Testis (tissue), 2 donors: ENCODE measurements at regions not wholly inside any gene's neighbourhood (a gene's known extent, or its start where the extent isn't known, plus 50 kb on each side); places are given as distances from the start of the nearest gene placed in this dataset.

Experiments used
- DNase-seq: peaks from one replicate; pipeline ENCODE4 v3.0.0-alpha.2; 2019
- H3K27ac ChIP-seq, 2 donors: fragments of 200-600 bp; sonication (generic); one replicate each; pipeline ENCODE4 v1.5.1; 2019
- H3K27me3 ChIP-seq: fragments of 200-600 bp; sonication (generic); one replicate; pipeline ENCODE4 v1.5.1; 2019
- H3K36me3 ChIP-seq: fragments of 200-600 bp; sonication (generic); one replicate; pipeline ENCODE4 v1.5.1; 2017; ENCODE audit warnings: low read depth; ENCODE audit errors: missing control alignments
- H3K4me1 ChIP-seq: fragments of 200-600 bp; sonication (generic); one replicate; pipeline ENCODE4 v1.5.1; 2019
- H3K4me3 ChIP-seq, 2 donors: fragments of 200-600 bp; sonication (generic); one replicate each; pipeline ENCODE4 v1.5.1; 2017 to 2019
- H3K9me3 ChIP-seq: fragments of 200-600 bp; sonication (generic); one replicate; pipeline ENCODE4 v1.5.1; 2017
- POLR2A ChIP-seq: fragments of 450-650 bp; IDR thresholded peaks from one replicate; pipeline ENCODE4 v1.6.1; 2017; ENCODE audit warnings: antibody characterized with exemption, mild to moderate bottlenecking, moderate library complexity
- WGBS, 2 donors: methylation state at CpG; one replicate each; pipeline ENCODE4 v1.1.5; 2018; 5-methylcytosine and 5-hydroxymethylcytosine counted together
- intact Hi-C: fragments of 100-400 bp; cut with DNase I; formaldehyde crosslinking; loops from one replicate; pipeline ENCODE4 v1.15.1; 2023; ENCODE audit warnings: low total_unique reads
- TF ChIP-seq, protein P1 (sequence below), 3 experiments: fragments of 450-650 bp in 2 of 3; fragments of 200-600 bp in 1 of 3; sonication (generic) in 1 of 3; IDR thresholded peaks; one replicate each; pipeline ENCODE4 v1.5.1; 2016 to 2019; ENCODE audit warnings: antibody characterized with exemption in 3 of 3, mild to moderate bottlenecking in 2 of 3, moderate library complexity in 1 of 3

DNA sequence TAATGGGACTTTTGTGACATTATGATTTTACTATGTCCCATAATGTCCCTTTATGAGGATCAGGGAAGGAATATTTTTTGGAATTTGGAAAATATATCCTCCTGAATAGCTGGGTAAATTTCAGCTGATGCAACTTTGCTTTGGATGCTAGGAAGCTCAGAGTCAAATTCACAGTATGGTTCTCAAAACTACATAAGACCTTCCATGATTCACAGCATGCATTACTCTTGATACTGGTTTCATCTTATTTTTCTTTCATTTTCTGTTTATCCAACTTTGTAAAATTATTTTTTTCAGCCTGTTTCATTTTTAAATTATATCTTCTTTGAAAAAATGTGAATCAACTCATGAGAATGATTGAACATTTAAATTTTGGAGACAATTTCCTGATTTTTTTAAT is 160.2 kb downstream of the ATP6V1G3 start:
- intact Hi-C loops = no loop called here
- no peak overlapping the region for H3K4me3 ChIP-seq
- H3K4me1 ChIP-seq = no peaks in the 10 kb centered on the region
- TF ChIP-seq POLR2A = no peak
- TF ChIP-seq, protein P1, sequence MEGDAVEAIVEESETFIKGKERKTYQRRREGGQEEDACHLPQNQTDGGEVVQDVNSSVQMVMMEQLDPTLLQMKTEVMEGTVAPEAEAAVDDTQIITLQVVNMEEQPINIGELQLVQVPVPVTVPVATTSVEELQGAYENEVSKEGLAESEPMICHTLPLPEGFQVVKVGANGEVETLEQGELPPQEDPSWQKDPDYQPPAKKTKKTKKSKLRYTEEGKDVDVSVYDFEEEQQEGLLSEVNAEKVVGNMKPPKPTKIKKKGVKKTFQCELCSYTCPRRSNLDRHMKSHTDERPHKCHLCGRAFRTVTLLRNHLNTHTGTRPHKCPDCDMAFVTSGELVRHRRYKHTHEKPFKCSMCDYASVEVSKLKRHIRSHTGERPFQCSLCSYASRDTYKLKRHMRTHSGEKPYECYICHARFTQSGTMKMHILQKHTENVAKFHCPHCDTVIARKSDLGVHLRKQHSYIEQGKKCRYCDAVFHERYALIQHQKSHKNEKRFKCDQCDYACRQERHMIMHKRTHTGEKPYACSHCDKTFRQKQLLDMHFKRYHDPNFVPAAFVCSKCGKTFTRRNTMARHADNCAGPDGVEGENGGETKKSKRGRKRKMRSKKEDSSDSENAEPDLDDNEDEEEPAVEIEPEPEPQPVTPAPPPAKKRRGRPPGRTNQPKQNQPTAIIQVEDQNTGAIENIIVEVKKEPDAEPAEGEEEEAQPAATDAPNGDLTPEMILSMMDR (IDR thresholded peaks at IDR 0.05) = no peak
- H3K9me3 ChIP-seq = no peaks in the 10 kb centered on the region
- no peaks in the 10 kb centered on the region for H3K27me3 ChIP-seq
- no peaks in the 10 kb centered on the region for H3K36me3 ChIP-seq
- no peak overlapping the region for H3K27ac ChIP-seq
- no peak for DNase-seq

DNA sequence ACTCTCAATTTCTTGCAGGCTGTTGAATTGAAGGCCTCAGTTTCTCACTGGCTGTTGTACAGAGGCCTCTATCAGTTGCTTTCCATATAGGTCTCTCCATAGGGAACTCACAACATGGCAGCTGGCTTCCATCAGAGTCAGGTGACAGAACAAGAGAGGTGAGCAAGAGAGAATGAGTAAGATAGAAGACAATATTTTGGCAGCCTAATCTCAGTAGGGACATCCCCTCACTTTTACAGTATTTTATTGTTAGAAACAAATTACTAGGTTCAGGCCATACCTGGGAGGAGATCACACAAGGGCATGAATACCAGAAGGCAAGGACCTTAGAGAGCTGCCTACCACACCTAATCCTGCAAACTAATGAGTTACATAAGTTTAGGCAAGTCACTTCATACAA is 162.8 kb downstream of the ATP6V1G3 start:
- no peaks in the 10 kb centered on the region for H3K27me3 ChIP-seq
- H3K27ac ChIP-seq = no peak overlapping the region
- DNase-seq = no peak
- no peaks in the 10 kb centered on the region for H3K36me3 ChIP-seq
- no peaks in the 10 kb centered on the region for H3K4me1 ChIP-seq
- intact Hi-C loops = no loop called here
- TF ChIP-seq, protein P1 (IDR thresholded peaks at IDR 0.05) = no peak
- TF ChIP-seq POLR2A = no peak
- no peaks in the 10 kb centered on the region for H3K9me3 ChIP-seq
- H3K4me3 ChIP-seq = no peak overlapping the region

DNA sequence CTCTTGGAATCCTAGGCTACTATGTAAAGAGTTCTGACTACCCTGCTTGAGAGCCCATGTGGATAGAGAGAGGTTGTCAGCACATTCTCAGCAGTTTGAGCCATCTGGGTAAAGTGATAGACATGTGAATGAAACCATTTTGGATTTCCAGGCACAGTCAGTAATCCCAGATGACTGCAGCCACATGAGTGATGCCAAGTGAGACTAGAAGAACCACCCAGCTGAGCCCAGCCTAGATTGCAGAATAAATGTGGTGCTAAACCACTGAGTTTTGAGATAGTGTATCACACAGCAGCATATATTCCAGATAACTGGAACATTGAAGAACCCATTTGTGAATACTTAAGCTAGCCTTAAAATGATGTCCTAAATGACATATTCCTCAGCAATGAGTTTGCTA is 166.2 kb downstream of the ATP6V1G3 start:
- Histone ChIP-seq H3K27ac (no peak overlapping the region), H3K4me3 (no peak overlapping the region), H3K4me1 (no peaks in the 10 kb centered on the region), H3K36me3 (no peaks in the 10 kb centered on the region), H3K9me3 (no peaks in the 10 kb centered on the region), H3K27me3 (no peaks in the 10 kb centered on the region)
- no peak for TF ChIP-seq POLR2A
- TF ChIP-seq, protein P1 (IDR thresholded peaks at IDR 0.05) = no peak
- DNase-seq = no peak
- intact Hi-C loops = no loop called here

DNA sequence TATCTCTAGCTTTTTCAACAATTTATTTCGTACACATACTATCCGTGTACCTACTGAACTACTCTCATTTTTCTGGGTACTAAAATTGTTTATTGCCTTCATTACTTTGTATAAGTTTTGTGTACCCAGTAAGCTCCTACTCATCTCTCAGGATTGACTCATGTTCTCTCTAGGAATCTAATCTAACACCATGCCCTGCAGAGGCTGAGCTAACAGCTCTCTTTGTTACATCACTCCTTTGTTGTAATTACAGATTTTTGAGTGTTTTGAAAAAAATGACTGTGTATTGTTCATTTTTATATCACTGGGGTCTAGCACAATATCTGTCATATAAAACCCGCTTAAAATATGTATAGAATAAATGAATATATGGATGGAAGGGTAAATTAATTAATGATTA is 167.1 kb downstream of the ATP6V1G3 start:
- Histone ChIP-seq H3K9me3 (no peaks in the 10 kb centered on the region), H3K36me3 (no peaks in the 10 kb centered on the region), H3K27ac (no peak overlapping the region), H3K4me3 (no peak overlapping the region), H3K27me3 (no peaks in the 10 kb centered on the region), H3K4me1 (no peaks in the 10 kb centered on the region)
- intact Hi-C loops = no loop called here
- 90% methylated on average over 3 of the region's 3 CpGs for WGBS, 2 donors
- TF ChIP-seq, protein P1 (IDR thresholded peaks at IDR 0.05) = no peak
- no peak for TF ChIP-seq POLR2A
- DNase-seq = no peak
